HL-60 (cell line): ENCODE measurements at regions not wholly inside any gene's neighbourhood (a gene's known extent, or its start where the extent isn't known, plus 50 kb on each side); places are given as distances from the start of the nearest gene placed in this dataset.

Source experiments
- CTCF ChIP-seq: IDR thresholded peaks from one replicate; pipeline ENCODE4 v1.5.1; 2011; ENCODE audit warnings: low read length, control low read depth, inconsistent platforms; ENCODE audit not compliant: insufficient read depth
- GABPA ChIP-seq: IDR thresholded peaks from 2 replicates; pipeline ENCODE4 v1.6.1; 2012; ENCODE audit warnings: low read depth
- POLR2AphosphoS5 ChIP-seq: IDR thresholded peaks from 2 replicates; pipeline ENCODE4 v1.6.1; 2012; ENCODE audit warnings: low read depth

GRCh38 chr2:209121691-209122090 lies 302.2 kb upstream of the MAP2 start:
- TF ChIP-seq CTCF (no peak), POLR2AphosphoS5 (no peak), GABPA (no peak)
